ENCODE measurements at regions not wholly inside any gene's neighbourhood (a gene's known extent, or its start where the extent isn't known, plus 50 kb on each side); places are given as distances from the start of the nearest gene placed in this dataset.
"Not testable (repeated sequence)": the region's sequence is repeated elsewhere in the genome, so short reads cannot be mapped to it uniquely, and the experiment has no call there.

- no peaks in the 10 kb centered on the region for H3K27me3 ChIP-seq (ENCODE audit: insufficient read depth, low read length, poor library complexity, severe bottlenecking)
- H3K27me3 Mint-ChIP-seq: peaks cover 5% of the 10 kb centered on the region in 2 donors
- POLR2A ChIA-PET: no interaction called here
- DNase-seq: no peak
- no peaks in the 10 kb centered on the region for H3K4me1 ChIP-seq (ENCODE audit: insufficient read depth, low read length)
- no peak overlapping the region for H3K4me3 ChIP-seq (ENCODE audit: low read length)
- no peaks in the 10 kb centered on the region for H3K9me3 ChIP-seq (ENCODE audit: low read length)
- H3K36me3 ChIP-seq (ENCODE audit: insufficient read depth, low read length): no peaks in the 10 kb centered on the region
- no peak overlapping the region for H3K4me3 Mint-ChIP-seq
- H3K4me1 Mint-ChIP-seq: no peaks in the 10 kb centered on the region
- no peak overlapping the region for H3K27ac ChIP-seq (ENCODE audit: low read depth, low read length)
- H3K27ac Mint-ChIP-seq: no peak overlapping the region
- H3K36me3 Mint-ChIP-seq: no peaks in the 10 kb centered on the region
- CTCF ChIA-PET: no interaction called here
- H3K9me3 Mint-ChIP-seq: no peaks in the 10 kb centered on the region
Measured at GRCh38 chr9:7507026-7507425, 292.6 kb downstream of the DMAC1 start.

DNA sequence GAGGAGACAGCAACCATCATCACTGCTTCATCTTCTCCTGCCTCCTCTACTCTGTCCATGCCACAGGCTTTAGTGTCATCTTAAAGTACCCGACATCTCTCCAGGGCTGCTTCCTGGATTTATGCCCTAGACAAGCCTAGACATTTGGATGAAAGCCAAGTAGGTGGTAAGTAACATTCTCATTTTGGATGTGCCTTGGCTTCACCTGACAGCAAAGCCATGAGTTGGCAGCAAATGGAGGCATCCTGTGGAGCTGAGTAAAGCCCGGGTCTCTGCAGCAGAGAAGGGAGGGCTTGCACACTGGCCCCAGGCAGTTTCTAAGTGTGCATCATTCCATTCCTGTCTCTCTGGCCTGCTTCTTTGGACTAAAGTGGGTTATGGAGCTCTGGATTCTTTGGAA lies 299.1 kb downstream of the DMAC1 start:
- peaks cover 0 to 2% (median 0%) of the 10 kb centered on the region in 5 donors for H3K9me3 Mint-ChIP-seq
- H3K4me1 Mint-ChIP-seq: no peaks in the 10 kb centered on the region
- no peak overlapping the region for H3K4me3 ChIP-seq (ENCODE audit: low read length)
- POLR2A ChIA-PET: no interaction called here
- H3K27me3 ChIP-seq (ENCODE audit: insufficient read depth, low read length, poor library complexity, severe bottlenecking): no peaks in the 10 kb centered on the region
- H3K27ac Mint-ChIP-seq: no peak overlapping the region
- no peaks in the 10 kb centered on the region for H3K9me3 ChIP-seq (ENCODE audit: low read length)
- no peaks in the 10 kb centered on the region for H3K4me1 ChIP-seq (ENCODE audit: insufficient read depth, low read length)
- H3K27ac ChIP-seq (ENCODE audit: low read depth, low read length): no peak overlapping the region
- H3K36me3 ChIP-seq (ENCODE audit: insufficient read depth, low read length): no peaks in the 10 kb centered on the region
- H3K36me3 Mint-ChIP-seq: peaks cover 0 to 4% (median 0%) of the 10 kb centered on the region in 3 donors
- DNase-seq: no peak
- peaks cover 8 to 13% of the 10 kb centered on the region in 2 donors for H3K27me3 Mint-ChIP-seq
- H3K4me3 Mint-ChIP-seq: no peak overlapping the region
- CTCF ChIA-PET: no interaction called here

- no peak overlapping the region for H3K27ac Mint-ChIP-seq
- POLR2A ChIA-PET: no interaction called here
- peaks cover 0 to 2% (median 0%) of the 10 kb centered on the region in 5 donors for H3K9me3 Mint-ChIP-seq
- Histone ChIP-seq H3K27me3 (ENCODE audit: insufficient read depth, low read length, poor library complexity, severe bottlenecking) (no peaks in the 10 kb centered on the region), H3K9me3 (ENCODE audit: low read length) (no peaks in the 10 kb centered on the region), H3K36me3 (ENCODE audit: insufficient read depth, low read length) (no peaks in the 10 kb centered on the region), H3K4me1 (ENCODE audit: insufficient read depth, low read length) (no peaks in the 10 kb centered on the region), H3K4me3 (ENCODE audit: low read length) (no peak overlapping the region), H3K27ac (ENCODE audit: low read depth, low read length) (no peak overlapping the region)
- H3K4me1 Mint-ChIP-seq: no peaks in the 10 kb centered on the region
- no peaks in the 10 kb centered on the region for H3K27me3 Mint-ChIP-seq
- CTCF ChIA-PET: no interaction called here
- H3K4me3 Mint-ChIP-seq: no peak overlapping the region
- no peak for DNase-seq
- H3K36me3 Mint-ChIP-seq: no peaks in the 10 kb centered on the region
Measured at GRCh38 chr9:7491641-7492040, 307.9 kb downstream of the DMAC1 start.

DNA sequence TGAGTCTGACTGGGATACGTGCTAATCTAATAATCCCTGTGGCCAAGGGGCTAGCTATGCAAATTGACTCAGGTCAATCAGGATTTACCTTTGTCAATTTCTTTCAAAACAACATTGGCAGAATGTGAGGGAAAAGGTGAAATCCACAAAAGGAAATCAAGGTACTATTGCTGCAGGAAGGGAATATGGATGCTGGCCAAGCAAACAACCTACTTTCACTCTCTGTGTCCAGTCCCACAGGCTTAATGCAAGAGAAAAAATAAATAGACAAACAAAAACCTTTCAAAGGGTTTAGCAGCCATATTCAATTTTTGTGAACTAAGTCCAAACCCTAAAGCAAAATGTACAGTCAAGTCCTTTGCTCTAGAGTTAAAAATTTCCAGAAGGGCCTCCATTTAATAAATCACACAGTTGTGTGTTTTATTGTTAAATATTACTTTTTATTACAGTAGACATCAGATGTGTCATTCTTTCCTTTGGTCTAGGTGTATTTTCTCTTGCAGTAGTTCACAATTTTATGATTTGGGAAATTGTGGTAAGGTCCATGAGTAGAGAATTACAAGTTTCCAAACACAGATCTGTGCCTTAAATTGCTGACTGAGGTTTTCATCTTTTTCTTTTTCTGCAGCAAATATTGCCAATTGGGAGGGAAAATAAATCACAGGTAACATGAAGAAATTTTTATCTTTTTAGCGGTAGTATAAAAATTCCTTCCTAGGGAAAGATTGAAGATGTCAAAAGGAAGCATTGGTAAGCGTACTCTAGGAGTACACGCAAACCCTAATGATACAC lies 309.1 kb downstream of the DMAC1 start:
- no peak overlapping the region for H3K27ac Mint-ChIP-seq
- H3K4me3 Mint-ChIP-seq: no peak overlapping the region
- no peaks in the 10 kb centered on the region for H3K27me3 ChIP-seq (ENCODE audit: insufficient read depth, low read length, poor library complexity, severe bottlenecking)
- CTCF ChIA-PET: no interaction called here
- H3K27me3 Mint-ChIP-seq: no peaks in the 10 kb centered on the region
- no peaks in the 10 kb centered on the region for H3K36me3 ChIP-seq (ENCODE audit: insufficient read depth, low read length)
- H3K36me3 Mint-ChIP-seq: no peaks in the 10 kb centered on the region
- no peak overlapping the region for H3K27ac ChIP-seq (ENCODE audit: low read depth, low read length)
- H3K9me3 Mint-ChIP-seq: no peaks in the 10 kb centered on the region
- no peaks in the 10 kb centered on the region for H3K4me1 ChIP-seq (ENCODE audit: insufficient read depth, low read length)
- no peaks in the 10 kb centered on the region for H3K4me1 Mint-ChIP-seq
- POLR2A ChIA-PET: no interaction called here
- DNase-seq: no peak
- no peak overlapping the region for H3K4me3 ChIP-seq (ENCODE audit: low read length)
- no peaks in the 10 kb centered on the region for H3K9me3 ChIP-seq (ENCODE audit: low read length)

- Histone ChIP-seq H3K36me3 (ENCODE audit: insufficient read depth, low read length) (no peaks in the 10 kb centered on the region), H3K27ac (ENCODE audit: low read depth, low read length) (no peak overlapping the region), H3K4me3 (ENCODE audit: low read length) (no peak overlapping the region), H3K9me3 (ENCODE audit: low read length) (no peaks in the 10 kb centered on the region), H3K27me3 (ENCODE audit: insufficient read depth, low read length, poor library complexity, severe bottlenecking) (no peaks in the 10 kb centered on the region), H3K4me1 (ENCODE audit: insufficient read depth, low read length) (no peaks in the 10 kb centered on the region)
- no peaks in the 10 kb centered on the region for H3K4me1 Mint-ChIP-seq
- H3K27ac Mint-ChIP-seq: no peak overlapping the region
- ChIA-PET POLR2A (no interaction called here), CTCF (interaction anchor here (0.6 kb wide), 1 partner anchor 65 kb away, joined by 3 read pairs; no protein-coding TSS in a partner anchor)
- DNase-seq: no peak
- no peaks in the 10 kb centered on the region for H3K9me3 Mint-ChIP-seq
- H3K4me3 Mint-ChIP-seq: no peak overlapping the region
- no peaks in the 10 kb centered on the region for H3K27me3 Mint-ChIP-seq
- H3K36me3 Mint-ChIP-seq: no peaks in the 10 kb centered on the region
Measured at GRCh38 chr9:7489036-7489435, 310.5 kb downstream of the DMAC1 start.

DNA sequence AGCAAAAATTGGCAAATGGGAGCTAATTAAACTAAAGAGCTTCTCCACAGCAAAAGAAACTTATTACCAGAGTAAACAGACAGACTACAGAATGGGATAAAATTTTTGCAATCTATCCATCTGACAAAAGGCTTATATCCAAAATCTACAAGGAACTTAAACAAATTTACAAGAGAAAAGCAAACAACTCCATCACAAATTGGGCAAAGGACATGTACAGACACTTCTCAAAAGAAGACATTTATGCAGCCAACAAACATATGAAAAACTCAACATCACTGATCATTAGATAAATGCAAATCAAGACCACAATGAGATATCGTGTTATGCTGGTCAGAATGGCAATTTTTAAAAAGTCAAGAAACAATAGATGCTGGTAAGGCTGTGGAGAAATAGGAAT lies 315.6 kb downstream of the DMAC1 start:
- POLR2A ChIA-PET; H3K27ac Mint-ChIP-seq; H3K4me1 ChIP-seq (ENCODE audit: insufficient read depth, low read length); H3K27me3 Mint-ChIP-seq; H3K36me3 ChIP-seq (ENCODE audit: insufficient read depth, low read length); H3K9me3 ChIP-seq (ENCODE audit: low read length); H3K27ac ChIP-seq (ENCODE audit: low read depth, low read length); H3K4me3 ChIP-seq (ENCODE audit: low read length); H3K4me1 Mint-ChIP-seq; CTCF ChIA-PET; DNase-seq; H3K36me3 Mint-ChIP-seq; H3K4me3 Mint-ChIP-seq; H3K27me3 ChIP-seq (ENCODE audit: insufficient read depth, low read length, poor library complexity, severe bottlenecking); H3K9me3 Mint-ChIP-seq: not testable (repeated sequence)

DNA sequence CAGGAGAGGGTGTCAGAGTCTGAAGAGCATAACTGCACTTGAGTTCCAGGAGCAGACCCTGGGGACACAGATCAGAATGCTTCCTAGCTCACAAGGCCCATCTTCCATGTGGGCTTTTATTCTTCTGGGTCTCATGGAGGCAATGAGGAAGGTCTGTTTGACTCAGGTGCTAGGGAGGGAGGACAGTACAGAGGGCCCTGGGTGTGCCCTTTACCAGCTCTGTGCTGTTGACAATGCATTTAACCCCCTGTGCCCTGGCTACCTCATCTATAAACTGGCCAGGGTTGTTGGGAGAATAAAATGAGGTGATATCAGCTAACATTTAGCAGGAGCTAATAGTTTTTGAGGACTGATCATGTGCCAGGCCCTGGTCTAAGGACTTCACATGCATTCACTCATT lies 318.0 kb downstream of the DMAC1 start:
- ChIA-PET POLR2A (no interaction called here), CTCF (no interaction called here)

GRCh38 chr9:7479300-7479699 lies 320.3 kb downstream of the DMAC1 start:
- Mint-ChIP-seq H3K9me3 (no peaks in the 10 kb centered on the region), H3K27me3 (peaks cover 0 to 10% of the 10 kb centered on the region in 2 donors), H3K4me3 (no peak overlapping the region), H3K27ac (no peak overlapping the region), H3K36me3 (no peaks in the 10 kb centered on the region), H3K4me1 (no peaks in the 10 kb centered on the region)
- Histone ChIP-seq H3K4me3 (ENCODE audit: low read length) (no peak overlapping the region), H3K27ac (ENCODE audit: low read depth, low read length) (no peak overlapping the region), H3K4me1 (ENCODE audit: insufficient read depth, low read length) (no peaks in the 10 kb centered on the region), H3K9me3 (ENCODE audit: low read length) (no peaks in the 10 kb centered on the region), H3K36me3 (ENCODE audit: insufficient read depth, low read length) (no peaks in the 10 kb centered on the region), H3K27me3 (ENCODE audit: insufficient read depth, low read length, poor library complexity, severe bottlenecking) (no peaks in the 10 kb centered on the region)
- DNase-seq: no peak
- POLR2A ChIA-PET: no interaction called here
- CTCF ChIA-PET: no interaction called here

More for the DNA sequence above, 318.0 kb downstream of the DMAC1 start:
- H3K27ac ChIP-seq (ENCODE audit: low read depth, low read length): no peak overlapping the region
- no peaks in the 10 kb centered on the region for H3K36me3 ChIP-seq (ENCODE audit: insufficient read depth, low read length)
- H3K9me3 Mint-ChIP-seq: no peaks in the 10 kb centered on the region
- H3K9me3 ChIP-seq (ENCODE audit: low read length): no peaks in the 10 kb centered on the region
- peaks cover 0 to 4% of the 10 kb centered on the region in 2 donors for H3K27me3 Mint-ChIP-seq
- no peak for DNase-seq
- H3K36me3 Mint-ChIP-seq: no peaks in the 10 kb centered on the region
- no peak overlapping the region for H3K4me3 Mint-ChIP-seq
- no peaks in the 10 kb centered on the region for H3K27me3 ChIP-seq (ENCODE audit: insufficient read depth, low read length, poor library complexity, severe bottlenecking)
- H3K4me3 ChIP-seq (ENCODE audit: low read length): no peak overlapping the region
- H3K27ac Mint-ChIP-seq: no peak overlapping the region
- no peaks in the 10 kb centered on the region for H3K4me1 Mint-ChIP-seq
- H3K4me1 ChIP-seq (ENCODE audit: insufficient read depth, low read length): no peaks in the 10 kb centered on the region

Measured in CD8-positive, alpha-beta memory T cell (primary cell).